HL-60 (cell line): ENCODE measurements at regions not wholly inside any gene's neighbourhood (a gene's known extent, or its start where the extent isn't known, plus 50 kb on each side); places are given as distances from the start of the nearest gene placed in this dataset.

ENCODE experiments used
- DNase-seq, 2 experiments: peaks; one replicate each; pipeline ENCODE4 v3.0.0-alpha.2; 2010 to 2020; ENCODE audit warnings: low read depth in 1 of 2, low spot score in 1 of 2
- H3K27ac ChIP-seq: fragments of 250-450 bp; sonication (Bioruptor Pico); replicated peaks from 2 replicates; pipeline ENCODE4 v1.5.1; 2020; ENCODE audit warnings: mild to moderate bottlenecking, moderate library complexity
- H3K27me3 ChIP-seq: fragments of 250-450 bp; sonication (Bioruptor Pico); 2 replicates; pipeline ENCODE4 v1.5.1; 2021; ENCODE audit warnings: mild to moderate bottlenecking, moderate library complexity; ENCODE audit not compliant: insufficient read depth, poor library complexity, severe bottlenecking
- H3K4me3 ChIP-seq: replicated peaks from 2 replicates; pipeline ENCODE4 v1.5.1; 2011; ENCODE audit warnings: mild to moderate bottlenecking, control low read depth, low read length; ENCODE audit not compliant: insufficient read depth
- CTCF ChIP-seq: IDR thresholded peaks from one replicate; pipeline ENCODE4 v1.5.1; 2011; ENCODE audit warnings: low read length, control low read depth, inconsistent platforms; ENCODE audit not compliant: insufficient read depth
- GABPA ChIP-seq: IDR thresholded peaks from 2 replicates; pipeline ENCODE4 v1.6.1; 2012; ENCODE audit warnings: low read depth
- POLR2AphosphoS5 ChIP-seq: IDR thresholded peaks from 2 replicates; pipeline ENCODE4 v1.6.1; 2012; ENCODE audit warnings: low read depth
- REST ChIP-seq: IDR thresholded peaks from 2 replicates; pipeline ENCODE4 v1.6.1; 2012; ENCODE audit warnings: low read depth; ENCODE audit not compliant: insufficient replicate concordance
- SPI1 ChIP-seq: IDR thresholded peaks from 2 replicates; pipeline ENCODE4 v1.6.1; 2012; ENCODE audit warnings: low read depth, mild to moderate bottlenecking, borderline replicate concordance

GRCh38 chr2:217475101-217475500, 527.7 kb downstream of the TNS1 start:
- peaks cover 5% of the 10 kb centered on the region for H3K27me3 ChIP-seq

GRCh38 chr2:217471319-217471718, 531.5 kb downstream of the TNS1 start:
- TF ChIP-seq CTCF (no peak), GABPA (no peak), POLR2AphosphoS5 (no peak), REST (no peak), SPI1 (no peak)
- peaks cover 5% of the 10 kb centered on the region for H3K27me3 ChIP-seq
- no peak for DNase-seq
- no peak overlapping the region for H3K27ac ChIP-seq
- no peak overlapping the region for H3K4me3 ChIP-seq

More at GRCh38 chr2:217475101-217475500, 527.7 kb downstream of the TNS1 start:
- H3K4me3 ChIP-seq: no peak overlapping the region
- no peak overlapping the region for H3K27ac ChIP-seq
- DNase-seq: no peak
- TF ChIP-seq REST: no peak
- TF ChIP-seq POLR2AphosphoS5: no peak
- TF ChIP-seq GABPA: no peak
- TF ChIP-seq SPI1: no peak
- TF ChIP-seq CTCF: no peak

GRCh38 chr2:217469203-217469810, 533.5 kb downstream of the TNS1 start:
- no peak overlapping the region for H3K27ac ChIP-seq
- H3K4me3 ChIP-seq: no peak overlapping the region
- peaks cover 5% of the 10 kb centered on the region for H3K27me3 ChIP-seq
- DNase-seq: no peak
- no peak for TF ChIP-seq SPI1
- no peak for TF ChIP-seq POLR2AphosphoS5
- TF ChIP-seq GABPA: no peak
- TF ChIP-seq CTCF: no peak
- TF ChIP-seq REST: no peak
